Stomach (tissue), 4 donors: ENCODE measurements at regions not wholly inside any gene's neighbourhood (a gene's known extent, or its start where the extent isn't known, plus 50 kb on each side); places are given as distances from the start of the nearest gene placed in this dataset.

Experiments
- CTCF ChIP-seq, 7 experiments: fragments of 450-650 bp in 4 of 7; fragments of 200-600 bp in 3 of 7; sonication (generic) in 3 of 7; IDR thresholded peaks; one replicate each; pipeline ENCODE4 v1.5.1; 2016 to 2019; ENCODE audit warnings: antibody characterized with exemption in 7 of 7, control low read depth in 2 of 7, mild to moderate bottlenecking in 1 of 7
- EP300 ChIP-seq: sonication (generic); formaldehyde crosslinking; IDR thresholded peaks from one replicate; pipeline ENCODE4 v1.6.1; 2017; ENCODE audit warnings: antibody characterized with exemption
- POLR2A ChIP-seq, 4 donors: fragments of 450-650 bp; IDR thresholded peaks; one replicate each; pipeline ENCODE4 v1.6.1; 2016; ENCODE audit warnings: antibody characterized with exemption in 4 of 4, control low read depth in 2 of 4, mild to moderate bottlenecking in 1 of 4, moderate library complexity in 1 of 4

- TF ChIP-seq CTCF (IDR thresholded peaks at IDR 0.05), result no peak
- no peak for TF ChIP-seq POLR2A (IDR thresholded peaks at IDR 0.05)
- no peak for TF ChIP-seq EP300
These were observed 792.2 kb downstream of the METTL15 start for GRCh38 chr11:28900427-28900826.
